Caco-2 (cell line): ENCODE measurements at regions not wholly inside any gene's neighbourhood (a gene's known extent, or its start where the extent isn't known, plus 50 kb on each side); places are given as distances from the start of the nearest gene placed in this dataset.

Experiments
- BruUV-seq: library from RNA; stranded (reverse); fragments of 400-500 nt; replicated peaks from 2 replicates; lab custom pipeline; 2021; lab: Mats Ljungman, UMichigan
- CTCF ChIA-PET: fragments of 300-600 bp; sonication (Branson Sonifier 250); formaldehyde crosslinking; loops from one replicate; lab custom pipeline; 2022; ENCODE audit warnings: antibody characterized with exemption; lab: Charles Lee
- POLR2A ChIA-PET: fragments of 300-600 bp; sonication (Branson Sonifier 250); formaldehyde crosslinking; loops from one replicate; lab custom pipeline; 2022; ENCODE audit warnings: antibody characterized with exemption; lab: Charles Lee
- DNase-seq, 2 experiments: peaks; one replicate each; pipeline versions ENCODE4 v3.0.0 to v3.0.0-alpha.2; 2020 to 2022
- H3K27me3 ChIP-seq: replicated peaks from 2 replicates; pipeline ENCODE4 v1.6.0; 2011; ENCODE audit warnings: low read length; ENCODE audit not compliant: control insufficient read depth, insufficient read depth
- H3K36me3 ChIP-seq: 2 replicates; pipeline ENCODE4 v1.5.1; 2011; ENCODE audit warnings: low read length; ENCODE audit not compliant: control insufficient read depth, insufficient read depth
- H3K4me1 ChIP-seq: fragments of 250-450 bp; sonication (Bioruptor Pico); 2 replicates; pipeline ENCODE4 v1.5.1; 2020; ENCODE audit warnings: mild to moderate bottlenecking
- H3K4me3 ChIP-seq: 2 replicates; pipeline ENCODE4 v1.5.1; 2011; ENCODE audit warnings: low read depth, mild to moderate bottlenecking, control low read depth, low read length
- H3K9me3 ChIP-seq: fragments of 250-450 bp; sonication (Bioruptor Pico); 2 replicates; pipeline ENCODE4 v1.5.1; 2020; ENCODE audit warnings: mild to moderate bottlenecking, moderate library complexity
- H3K27ac Mint-ChIP-seq: one replicate; pipeline ENCODE4 v1.8.0; 2022; ENCODE audit warnings: mixed read lengths; ENCODE audit not compliant: unreplicated experiment
- H3K27me3 Mint-ChIP-seq: one replicate; pipeline ENCODE4 v1.8.0; 2022; ENCODE audit warnings: mixed read lengths; ENCODE audit not compliant: insufficient read depth, unreplicated experiment
- H3K36me3 Mint-ChIP-seq: one replicate; pipeline ENCODE4 v1.8.0; 2022; ENCODE audit warnings: mild to moderate bottlenecking, mixed read lengths; ENCODE audit not compliant: insufficient read depth, unreplicated experiment
- H3K4me1 Mint-ChIP-seq: one replicate; pipeline ENCODE4 v1.8.0; 2022; ENCODE audit warnings: low read depth, mixed read lengths; ENCODE audit not compliant: unreplicated experiment
- H3K4me3 Mint-ChIP-seq: one replicate; pipeline ENCODE4 v1.8.0; 2022; ENCODE audit warnings: mild to moderate bottlenecking, moderate library complexity, mixed read lengths; ENCODE audit not compliant: unreplicated experiment
- H3K9me3 Mint-ChIP-seq: one replicate; pipeline ENCODE4 v1.8.0; 2022; ENCODE audit warnings: mixed read lengths; ENCODE audit not compliant: unreplicated experiment
- intact Hi-C: fragments of 100-400 bp; cut with micrococcal nuclease; formaldehyde crosslinking; loops from one replicate; pipeline ENCODE4 v1.10.0; 2022; ENCODE audit not compliant: unreplicated experiment
- TF ChIP-seq, protein P1 (sequence below), 2 experiments: fragments of 200-600 bp in 1 of 2; IDR thresholded peaks; 1 replicate in 1 of 2; 2 replicates in 1 of 2; pipeline versions ENCODE4 v1.5.1 to v1.8.0; 2011 to 2022; ENCODE audit warnings: antibody characterized with exemption in 1 of 2, control low read depth in 1 of 2, inconsistent platforms in 1 of 2, low read depth in 1 of 2, low read length in 1 of 2, mild to moderate bottlenecking in 1 of 2, moderate library complexity in 1 of 2; ENCODE audit not compliant: insufficient read depth in 1 of 2, severe bottlenecking in 1 of 2, unreplicated experiment in 1 of 2

DNA sequence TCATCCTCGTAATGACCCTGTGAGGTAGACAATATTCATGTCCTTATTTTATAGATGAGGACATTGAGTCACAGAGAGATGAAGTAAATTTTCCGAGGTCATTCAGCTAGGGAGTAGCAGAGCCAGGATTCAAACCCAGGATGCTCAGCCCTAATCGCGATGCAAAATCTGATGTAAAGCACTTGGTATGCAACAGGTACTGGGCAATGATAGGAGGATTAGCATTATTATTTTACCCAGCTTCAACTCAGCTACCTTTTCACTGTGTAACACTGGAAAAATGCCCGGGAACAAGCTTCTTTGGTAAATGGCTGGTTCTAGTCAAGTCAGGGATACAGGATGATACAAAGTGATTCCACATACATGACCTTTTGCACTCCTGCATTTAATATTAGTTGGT is 88.7 kb downstream of the ATP1A1 start:
- H3K27ac Mint-ChIP-seq: no peak overlapping the region
- H3K4me1 Mint-ChIP-seq: peaks cover 20% of the 10 kb centered on the region
- intact Hi-C loops: no loop called here
- no peak overlapping the region for H3K4me3 ChIP-seq
- H3K27me3 ChIP-seq: no peaks in the 10 kb centered on the region
- no peak for DNase-seq
- POLR2A ChIA-PET: no interaction called here
- TF ChIP-seq, protein P1, sequence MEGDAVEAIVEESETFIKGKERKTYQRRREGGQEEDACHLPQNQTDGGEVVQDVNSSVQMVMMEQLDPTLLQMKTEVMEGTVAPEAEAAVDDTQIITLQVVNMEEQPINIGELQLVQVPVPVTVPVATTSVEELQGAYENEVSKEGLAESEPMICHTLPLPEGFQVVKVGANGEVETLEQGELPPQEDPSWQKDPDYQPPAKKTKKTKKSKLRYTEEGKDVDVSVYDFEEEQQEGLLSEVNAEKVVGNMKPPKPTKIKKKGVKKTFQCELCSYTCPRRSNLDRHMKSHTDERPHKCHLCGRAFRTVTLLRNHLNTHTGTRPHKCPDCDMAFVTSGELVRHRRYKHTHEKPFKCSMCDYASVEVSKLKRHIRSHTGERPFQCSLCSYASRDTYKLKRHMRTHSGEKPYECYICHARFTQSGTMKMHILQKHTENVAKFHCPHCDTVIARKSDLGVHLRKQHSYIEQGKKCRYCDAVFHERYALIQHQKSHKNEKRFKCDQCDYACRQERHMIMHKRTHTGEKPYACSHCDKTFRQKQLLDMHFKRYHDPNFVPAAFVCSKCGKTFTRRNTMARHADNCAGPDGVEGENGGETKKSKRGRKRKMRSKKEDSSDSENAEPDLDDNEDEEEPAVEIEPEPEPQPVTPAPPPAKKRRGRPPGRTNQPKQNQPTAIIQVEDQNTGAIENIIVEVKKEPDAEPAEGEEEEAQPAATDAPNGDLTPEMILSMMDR (IDR thresholded peaks at IDR 0.05; ENCODE audit: insufficient read depth in 1 of 2, low read depth in 1 of 2, low read length in 1 of 2, severe bottlenecking in 1 of 2, unreplicated experiment in 1 of 2): no peak
- no peaks in the 10 kb centered on the region for H3K36me3 Mint-ChIP-seq
- peaks cover 4% of the 10 kb centered on the region for H3K9me3 Mint-ChIP-seq
- H3K9me3 ChIP-seq: no peaks in the 10 kb centered on the region
- peaks cover 25% of the 10 kb centered on the region for H3K4me1 ChIP-seq
- CTCF ChIA-PET: no interaction called here
- no peaks in the 10 kb centered on the region for H3K36me3 ChIP-seq
- no TSS peak for BruUV-seq
- no peaks in the 10 kb centered on the region for H3K27me3 Mint-ChIP-seq
- no peak overlapping the region for H3K4me3 Mint-ChIP-seq

DNA sequence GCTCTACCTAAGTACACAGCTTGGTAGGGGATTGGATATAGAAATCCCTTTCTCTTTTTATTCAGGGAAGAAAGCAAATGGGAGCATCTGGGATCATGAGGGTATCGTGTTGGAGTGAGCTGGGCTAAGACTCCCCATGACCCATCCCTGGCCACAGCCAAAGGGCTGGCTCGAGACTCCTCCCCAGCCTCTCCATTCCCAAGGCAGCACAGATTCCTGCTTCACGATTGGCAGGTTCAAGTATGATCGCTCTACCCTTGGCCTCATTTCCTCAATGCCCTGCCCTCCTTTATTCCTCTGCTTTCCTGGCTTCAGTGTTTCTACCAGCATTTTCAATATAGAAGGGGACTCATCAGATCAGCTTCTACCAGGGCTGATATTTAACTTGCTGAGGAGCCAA is 89.7 kb downstream of the ATP1A1 start:
- no peaks in the 10 kb centered on the region for H3K27me3 ChIP-seq
- no peak overlapping the region for H3K4me3 ChIP-seq
- Mint-ChIP-seq H3K27ac (no peak overlapping the region), H3K9me3 (peaks cover 10% of the 10 kb centered on the region), H3K27me3 (no peaks in the 10 kb centered on the region), H3K36me3 (no peaks in the 10 kb centered on the region), H3K4me1 (peaks cover 24% of the 10 kb centered on the region), H3K4me3 (no peak overlapping the region)
- peaks cover 28% of the 10 kb centered on the region for H3K4me1 ChIP-seq
- ChIA-PET CTCF (no interaction called here), POLR2A (no interaction called here)
- H3K36me3 ChIP-seq: no peaks in the 10 kb centered on the region
- intact Hi-C loops: no loop called here
- no peak for DNase-seq
- TF ChIP-seq, protein P1 (IDR thresholded peaks at IDR 0.05; ENCODE audit: insufficient read depth in 1 of 2, low read depth in 1 of 2, low read length in 1 of 2, severe bottlenecking in 1 of 2, unreplicated experiment in 1 of 2): no peak
- no peaks in the 10 kb centered on the region for H3K9me3 ChIP-seq
- BruUV-seq: no TSS peak

DNA sequence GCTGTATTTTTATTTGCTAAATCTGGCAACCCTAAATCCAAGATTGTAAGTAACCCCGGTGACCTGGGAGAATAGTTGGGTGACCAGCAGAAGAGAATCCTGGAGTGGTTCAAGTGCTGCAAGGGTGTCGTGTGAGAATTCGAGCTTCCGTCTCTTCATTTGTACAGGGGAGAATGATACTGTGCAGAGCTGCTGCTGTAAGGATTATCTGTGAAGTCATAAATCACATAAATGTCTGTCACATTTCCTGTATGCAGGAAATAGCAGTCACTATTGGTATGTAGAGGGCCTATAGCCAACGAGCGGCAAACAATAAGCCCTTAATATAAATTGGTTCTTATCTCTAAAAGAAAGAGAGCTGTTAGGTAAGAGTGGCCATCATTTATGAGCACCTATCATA is 90.7 kb downstream of the ATP1A1 start:
- H3K4me1 ChIP-seq: peaks cover 28% of the 10 kb centered on the region
- Mint-ChIP-seq H3K4me3 (no peak overlapping the region), H3K27me3 (no peaks in the 10 kb centered on the region), H3K27ac (no peak overlapping the region), H3K4me1 (peaks cover 24% of the 10 kb centered on the region), H3K36me3 (no peaks in the 10 kb centered on the region), H3K9me3 (peaks cover 10% of the 10 kb centered on the region)
- H3K9me3 ChIP-seq: no peaks in the 10 kb centered on the region
- H3K36me3 ChIP-seq: no peaks in the 10 kb centered on the region
- POLR2A ChIA-PET: no interaction called here
- DNase-seq: no peak
- H3K4me3 ChIP-seq: no peak overlapping the region
- CTCF ChIA-PET: no interaction called here
- no TSS peak for BruUV-seq
- intact Hi-C loops: no loop called here
- TF ChIP-seq, protein P1 (IDR thresholded peaks at IDR 0.05; ENCODE audit: insufficient read depth in 1 of 2, low read depth in 1 of 2, low read length in 1 of 2, severe bottlenecking in 1 of 2, unreplicated experiment in 1 of 2): no peak
- no peaks in the 10 kb centered on the region for H3K27me3 ChIP-seq
